DND-41 (cell line): ENCODE measurements at regions not wholly inside any gene's neighbourhood (a gene's known extent, or its start where the extent isn't known, plus 50 kb on each side); places are given as distances from the start of the nearest gene placed in this dataset.

Experiments
- EZH2 ChIP-seq: IDR thresholded peaks from 3 replicates; pipeline ENCODE4 v1.6.1; 2012; ENCODE audit warnings: borderline replicate concordance, low read depth, mild to moderate bottlenecking, moderate library complexity, low read length, inconsistent platforms; ENCODE audit not compliant: severe bottlenecking
- TF ChIP-seq, protein P1 (sequence below): IDR thresholded peaks from 2 replicates; pipeline ENCODE4 v1.5.1; 2012; ENCODE audit warnings: borderline replicate concordance, low read length, moderate library complexity, mild to moderate bottlenecking; ENCODE audit not compliant: poor library complexity, severe bottlenecking; ENCODE audit errors: extremely low read depth

- TF ChIP-seq, protein P1, sequence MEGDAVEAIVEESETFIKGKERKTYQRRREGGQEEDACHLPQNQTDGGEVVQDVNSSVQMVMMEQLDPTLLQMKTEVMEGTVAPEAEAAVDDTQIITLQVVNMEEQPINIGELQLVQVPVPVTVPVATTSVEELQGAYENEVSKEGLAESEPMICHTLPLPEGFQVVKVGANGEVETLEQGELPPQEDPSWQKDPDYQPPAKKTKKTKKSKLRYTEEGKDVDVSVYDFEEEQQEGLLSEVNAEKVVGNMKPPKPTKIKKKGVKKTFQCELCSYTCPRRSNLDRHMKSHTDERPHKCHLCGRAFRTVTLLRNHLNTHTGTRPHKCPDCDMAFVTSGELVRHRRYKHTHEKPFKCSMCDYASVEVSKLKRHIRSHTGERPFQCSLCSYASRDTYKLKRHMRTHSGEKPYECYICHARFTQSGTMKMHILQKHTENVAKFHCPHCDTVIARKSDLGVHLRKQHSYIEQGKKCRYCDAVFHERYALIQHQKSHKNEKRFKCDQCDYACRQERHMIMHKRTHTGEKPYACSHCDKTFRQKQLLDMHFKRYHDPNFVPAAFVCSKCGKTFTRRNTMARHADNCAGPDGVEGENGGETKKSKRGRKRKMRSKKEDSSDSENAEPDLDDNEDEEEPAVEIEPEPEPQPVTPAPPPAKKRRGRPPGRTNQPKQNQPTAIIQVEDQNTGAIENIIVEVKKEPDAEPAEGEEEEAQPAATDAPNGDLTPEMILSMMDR: no peak
- no peak for TF ChIP-seq EZH2
These were observed 1005.7 kb downstream of the HACE1 start for GRCh38 chr6:103854059-103854458.
